ENCODE measurements at regions not wholly inside any gene's neighbourhood (a gene's known extent, or its start where the extent isn't known, plus 50 kb on each side); places are given as distances from the start of the nearest gene placed in this dataset.
"Not testable (repeated sequence)": the region's sequence is repeated elsewhere in the genome, so short reads cannot be mapped to it uniquely, and the experiment has no call there.

- no peak for DNase-seq
Observed at GRCh38 chr12:78269620-78270019, 438.9 kb downstream of the NAV3 start.

DNA sequence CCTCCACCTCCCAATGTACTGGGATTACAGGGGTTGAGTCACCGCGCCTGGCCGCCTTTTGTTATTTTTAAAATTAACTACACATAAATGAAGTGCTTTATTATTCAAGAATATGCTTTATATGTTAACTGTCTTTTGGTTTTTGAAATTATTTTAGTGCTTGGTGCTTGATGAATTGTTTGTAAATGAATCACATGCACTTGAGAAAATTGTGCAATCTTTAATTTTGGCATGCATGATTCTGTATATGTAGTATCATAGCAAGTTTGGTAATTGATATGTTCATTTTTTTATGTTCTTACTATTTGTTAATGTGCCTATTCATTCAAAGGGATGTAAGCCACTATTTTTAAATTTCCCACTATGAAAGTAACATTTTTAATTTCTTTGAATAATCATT, 440.9 kb downstream of the NAV3 start:
- DNase-seq = no peak

DNA sequence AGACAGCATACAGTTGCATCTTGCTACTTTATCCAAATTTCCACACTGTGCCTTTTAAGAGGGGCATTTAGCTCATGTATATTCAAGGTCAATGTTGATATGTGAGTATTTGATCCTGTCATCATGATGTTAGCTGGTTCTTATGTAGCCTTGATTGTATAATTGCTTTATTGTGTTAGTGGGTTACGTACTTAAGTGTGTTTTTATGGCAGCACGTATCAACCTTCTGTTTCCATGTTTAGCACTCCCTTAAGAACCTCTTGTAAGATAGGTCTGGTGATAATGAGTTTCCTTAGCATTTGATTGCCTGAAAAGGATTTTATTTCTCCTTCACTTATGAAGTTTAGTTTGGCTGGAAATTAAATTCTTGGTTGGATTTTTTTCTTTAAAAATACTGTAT, 445.2 kb downstream of the NAV3 start:
- no peak for DNase-seq

GRCh38 chr12:78278706-78279190, 448.1 kb downstream of the NAV3 start:
- no peak for DNase-seq

DNA sequence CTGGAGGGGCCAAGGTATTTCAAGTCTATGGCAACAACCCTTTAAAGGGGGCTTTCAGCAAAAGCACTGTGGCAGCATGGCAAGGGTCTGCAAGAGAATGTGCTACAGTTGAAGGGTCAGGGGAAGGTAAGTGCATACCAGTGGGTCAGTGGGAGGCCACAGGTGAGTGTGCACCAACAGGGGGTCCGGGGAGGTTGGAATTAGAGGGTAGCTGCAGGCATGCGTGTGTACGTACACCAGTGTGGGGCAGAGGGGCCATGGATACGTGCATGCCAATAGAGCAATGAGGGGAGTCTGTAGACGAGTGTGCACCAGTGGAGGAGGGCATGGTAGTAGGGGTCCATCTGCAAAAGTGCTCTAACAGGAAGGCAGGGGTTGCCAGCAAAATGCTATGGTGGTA, 448.9 kb downstream of the NAV3 start:
- no peak for DNase-seq

DNA sequence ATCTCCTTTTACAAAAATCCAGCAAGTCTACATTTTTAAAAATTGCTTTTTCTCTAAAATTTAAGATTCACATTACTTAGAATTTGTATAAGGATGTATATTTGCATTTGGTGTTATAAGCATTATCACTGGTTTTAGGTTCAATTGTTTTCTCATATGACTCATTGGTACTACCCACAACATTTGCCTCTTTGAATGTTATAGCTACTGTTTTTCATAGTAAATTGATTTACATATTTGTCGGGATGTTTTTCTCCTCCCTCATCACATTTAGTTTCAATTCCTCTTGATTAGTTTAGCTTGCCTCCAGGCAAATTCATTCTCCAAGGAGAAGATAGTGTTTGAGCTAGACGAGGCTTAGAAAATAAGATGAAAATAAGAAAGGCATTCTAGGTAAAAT, 450.4 kb downstream of the NAV3 start:
- not testable (repeated sequence) for DNase-seq

GRCh38 chr12:78284417-78284816, 453.7 kb downstream of the NAV3 start:
- DNase-seq = no peak

GRCh38 chr12:78290606-78291345, 460.1 kb downstream of the NAV3 start:
- no peak for DNase-seq

- no peak for DNase-seq
Observed at GRCh38 chr12:78293059-78293686, 462.5 kb downstream of the NAV3 start.

GRCh38 chr12:78301282-78301681, 470.6 kb downstream of the NAV3 start:
- DNase-seq = not testable (repeated sequence)

DNA sequence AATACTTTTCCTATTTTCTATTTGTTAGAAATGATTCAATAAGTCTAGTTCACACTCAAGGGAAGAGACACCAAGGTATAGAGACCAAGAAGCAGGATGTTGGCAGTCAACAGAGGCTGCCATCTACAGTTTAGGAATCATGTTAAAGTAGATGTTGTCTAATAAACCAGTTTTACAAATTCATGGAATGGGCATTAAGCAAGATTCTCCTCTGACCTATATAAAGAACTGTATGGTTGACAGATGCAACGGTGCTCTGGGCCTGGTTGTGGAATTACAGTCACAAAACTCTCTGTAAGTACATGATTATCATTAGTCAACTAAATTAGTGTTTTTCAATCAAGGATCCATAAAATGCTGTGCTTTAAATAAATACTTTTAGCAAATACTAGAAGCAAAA, 475.1 kb downstream of the NAV3 start:
- DNase-seq = no peak

GRCh38 chr12:78306236-78306635, 475.5 kb downstream of the NAV3 start:
- DNase-seq = no peak

GRCh38 chr12:78308701-78309100, 478.0 kb downstream of the NAV3 start:
- no peak for DNase-seq

GRCh38 chr12:78315028-78315427, 484.3 kb downstream of the NAV3 start:
- DNase-seq = no peak

DNA sequence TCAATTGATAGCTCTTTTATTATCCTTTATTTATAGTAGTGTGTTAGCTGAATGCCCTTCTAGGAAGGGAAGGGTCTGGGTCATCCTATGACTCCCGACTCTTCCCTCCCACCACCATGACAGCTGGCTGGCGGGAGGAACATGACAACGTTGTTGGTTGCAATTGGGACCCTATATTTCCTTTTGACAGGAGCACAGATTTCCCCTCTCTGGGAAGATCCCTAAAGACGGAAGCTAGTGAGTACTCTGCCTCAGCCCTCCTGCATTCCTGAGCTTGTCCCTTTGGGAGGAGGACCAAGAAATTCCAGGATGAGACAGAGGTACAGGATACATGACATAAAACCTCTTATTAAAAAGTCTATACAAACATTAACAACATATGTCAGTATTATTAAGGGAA, 485.4 kb downstream of the NAV3 start:
- DNase-seq = no peak

DNA sequence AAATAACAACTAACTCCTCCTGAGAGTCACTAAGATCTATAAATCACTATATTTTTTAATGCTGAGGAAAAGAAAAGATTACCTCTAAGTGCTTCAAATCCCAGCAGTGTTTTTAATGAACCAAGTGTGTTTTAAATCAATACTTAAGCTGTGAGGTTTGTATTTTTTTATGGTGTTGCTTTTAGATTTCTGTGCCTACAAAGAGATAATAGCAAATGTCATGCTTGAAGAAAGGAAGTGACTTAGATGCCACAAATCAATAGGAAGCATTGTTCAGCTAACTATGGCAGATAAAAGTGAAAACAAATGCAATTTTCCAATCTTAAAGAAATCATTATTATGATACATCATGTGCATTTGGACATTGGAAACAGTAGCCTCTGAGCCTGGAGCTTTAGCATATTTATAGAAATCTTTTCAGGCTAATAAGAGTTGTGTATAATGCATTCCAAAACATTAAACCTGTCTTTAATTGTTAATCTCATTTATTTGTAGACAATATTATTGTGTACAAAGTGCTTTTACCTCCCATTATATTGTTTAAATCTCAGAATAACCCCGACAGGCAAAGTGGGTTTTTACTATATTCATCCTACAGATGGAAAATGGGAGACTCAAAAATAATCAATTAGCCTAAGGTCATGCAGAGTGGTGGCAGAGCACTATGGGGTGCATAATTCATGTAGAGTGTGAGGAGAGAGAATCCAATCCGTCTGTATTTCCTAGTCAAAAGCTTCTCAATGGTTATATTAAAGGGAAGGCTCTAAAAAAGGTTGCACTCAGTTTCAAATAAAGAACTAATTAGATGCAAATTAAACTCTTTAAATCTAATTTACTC, 486.2 kb downstream of the NAV3 start:
- DNase-seq = no peak

- no peak for DNase-seq
Observed at GRCh38 chr12:78321696-78322095, 491.0 kb downstream of the NAV3 start.

DNA sequence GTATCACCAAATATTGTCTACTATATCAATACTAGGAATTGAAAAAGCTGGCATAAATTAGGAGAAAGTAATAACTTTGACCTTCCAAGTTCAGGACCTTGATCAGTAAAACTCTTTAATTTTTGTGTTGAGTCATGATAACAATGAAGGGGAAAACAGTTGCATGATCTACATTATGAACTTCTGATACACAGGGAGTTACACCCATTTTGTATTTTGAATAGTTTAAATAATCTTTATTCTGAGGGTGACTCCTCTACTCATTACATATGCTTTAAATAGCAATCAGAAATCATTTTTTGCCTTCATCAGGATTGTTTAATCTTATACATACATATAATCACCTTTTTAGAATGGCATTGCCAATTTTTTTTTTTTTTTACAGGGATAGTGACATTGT, 492.5 kb downstream of the NAV3 start:
- DNase-seq = no peak

- DNase-seq = no peak
Observed at GRCh38 chr12:78324234-78324633, 493.5 kb downstream of the NAV3 start.

DNA sequence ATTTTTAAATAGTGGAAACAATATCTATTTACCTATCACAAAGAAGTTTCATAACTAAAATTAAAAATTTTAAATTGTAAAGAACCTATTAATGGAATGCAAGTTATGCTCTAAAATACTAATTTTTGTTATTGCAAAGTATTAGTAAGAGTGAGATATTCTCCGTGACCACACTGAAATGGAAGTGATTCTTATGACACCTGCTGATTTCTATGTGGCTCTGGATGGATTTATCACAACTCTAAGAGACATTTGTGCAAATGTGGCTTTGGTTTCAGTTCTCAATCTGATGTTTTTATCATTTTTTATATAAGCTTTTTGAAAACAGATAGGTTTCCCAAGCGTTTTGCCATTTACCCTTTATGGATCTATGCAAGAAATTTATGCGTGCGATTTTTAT, 497.8 kb downstream of the NAV3 start:
- DNase-seq = no peak

GRCh38 chr12:78330131-78330530, 499.4 kb downstream of the NAV3 start:
- no peak for DNase-seq

- DNase-seq = no peak
Observed at GRCh38 chr12:78331181-78331580, 500.5 kb downstream of the NAV3 start.
